CD4-positive, CD25-positive, alpha-beta regulatory T cell (primary cell): ENCODE measurements at regions not wholly inside any gene's neighbourhood (a gene's known extent, or its start where the extent isn't known, plus 50 kb on each side); places are given as distances from the start of the nearest gene placed in this dataset.

ENCODE experiments used
- ATAC-seq, 2 donors: fragments of 150-1000 bp; cut with Tn5 transposase; one replicate each; pipeline ENCODE4 v1.10.0; 2021; ENCODE audit warnings: low read depth in 2 of 2, moderate number of reproducible peaks in 2 of 2, moderate library complexity in 1 of 2
- DNase-seq, 3 donors: peaks; one replicate each; pipeline versions ENCODE4 v3.0.0 to v3.0.0-alpha.2; 2012 to 2022; ENCODE audit warnings: mixed read lengths in 1 of 3
- H3K27ac ChIP-seq: one replicate; pipeline ENCODE4 v1.7.0; 2013; ENCODE audit warnings: mild to moderate bottlenecking, low read length; ENCODE audit not compliant: insufficient read depth, poor library complexity, severe bottlenecking
- H3K27me3 ChIP-seq: one replicate; pipeline ENCODE4 v1.7.0; 2013; ENCODE audit warnings: low read length; ENCODE audit not compliant: control insufficient read depth, insufficient read depth
- H3K36me3 ChIP-seq: one replicate; pipeline ENCODE4 v1.7.0; 2013; ENCODE audit warnings: mild to moderate bottlenecking, low read length, moderate library complexity; ENCODE audit not compliant: control insufficient read depth, insufficient read depth
- H3K4me1 ChIP-seq: 2 replicates; pipeline ENCODE4 v1.7.0; 2013; ENCODE audit warnings: mild to moderate bottlenecking, low read length; ENCODE audit not compliant: insufficient read depth, control insufficient read depth, poor library complexity, severe bottlenecking
- H3K4me3 ChIP-seq: one replicate; pipeline ENCODE4 v1.7.0; 2013; ENCODE audit warnings: low read depth, mild to moderate bottlenecking, low read length, moderate library complexity
- H3K9me3 ChIP-seq, 2 experiments: 1 replicate in 1 of 2; 2 replicates in 1 of 2; pipeline ENCODE4 v1.7.0; 2013; ENCODE audit warnings: low read length in 2 of 2, mild to moderate bottlenecking in 1 of 2, moderate library complexity in 1 of 2; ENCODE audit not compliant: control insufficient read depth in 2 of 2
- H3K27ac Mint-ChIP-seq, 3 donors: one replicate each; pipeline ENCODE4 v1.8.0; 2020 to 2022; ENCODE audit warnings: mild to moderate bottlenecking in 3 of 3, mixed read lengths in 3 of 3, moderate library complexity in 2 of 3
- H3K27me3 Mint-ChIP-seq: one replicate; pipeline ENCODE4 v1.8.0; 2022; ENCODE audit warnings: mild to moderate bottlenecking, mixed read lengths
- H3K36me3 Mint-ChIP-seq: one replicate; pipeline ENCODE4 v1.8.0; 2020; ENCODE audit warnings: mixed read lengths
- H3K4me1 Mint-ChIP-seq, 4 donors: one replicate each; pipeline ENCODE4 v1.8.0; 2020 to 2022; ENCODE audit warnings: mixed read lengths in 4 of 4, mild to moderate bottlenecking in 1 of 4
- H3K4me3 Mint-ChIP-seq, 4 donors: one replicate each; pipeline ENCODE4 v1.8.0; 2020 to 2022; ENCODE audit warnings: mild to moderate bottlenecking in 4 of 4, mixed read lengths in 4 of 4, moderate library complexity in 3 of 4
- H3K9me3 Mint-ChIP-seq, 7 donors: one replicate each; pipeline ENCODE4 v1.8.0; 2020 to 2022; ENCODE audit warnings: mixed read lengths in 7 of 7, mild to moderate bottlenecking in 3 of 7, moderate library complexity in 2 of 7

GRCh38 chr4:55768291-55768690 lies 51.3 kb upstream of the EXOC1L start:
- Histone ChIP-seq H3K4me1 (no peaks in the 10 kb centered on the region), H3K27ac (no peak overlapping the region), H3K36me3 (no peaks in the 10 kb centered on the region), H3K27me3 (peaks cover 2% of the 10 kb centered on the region), H3K4me3 (no peak overlapping the region), H3K9me3 (no peaks in the 10 kb centered on the region)
- H3K9me3 Mint-ChIP-seq, result peaks cover 0 to 2% (median 0%) of the 10 kb centered on the region in 7 donors
- no peak overlapping the region for H3K27ac Mint-ChIP-seq
- no peak overlapping the region for H3K4me3 Mint-ChIP-seq
- H3K27me3 Mint-ChIP-seq, result peaks cover 8% of the 10 kb centered on the region
- ATAC-seq, result no peak
- DNase-seq, result no peak
- no peaks in the 10 kb centered on the region for H3K4me1 Mint-ChIP-seq
- H3K36me3 Mint-ChIP-seq, result no peaks in the 10 kb centered on the region
